Hematopoietic multipotent progenitor cell treated with erythropoietin and hydrocortisone succinate and interleukin-3 and kit ligand, for 8 days (in vitro differentiated cells): ENCODE measurements at regions not wholly inside any gene's neighbourhood (a gene's known extent, or its start where the extent isn't known, plus 50 kb on each side); places are given as distances from the start of the nearest gene placed in this dataset.
"Not testable (repeated sequence)": the region's sequence is repeated elsewhere in the genome, so short reads cannot be mapped to it uniquely, and the experiment has no call there.

ENCODE experiments used
- DNase-seq: peaks from one replicate; pipeline ENCODE4 v3.0.0-alpha.2; 2015

DNA sequence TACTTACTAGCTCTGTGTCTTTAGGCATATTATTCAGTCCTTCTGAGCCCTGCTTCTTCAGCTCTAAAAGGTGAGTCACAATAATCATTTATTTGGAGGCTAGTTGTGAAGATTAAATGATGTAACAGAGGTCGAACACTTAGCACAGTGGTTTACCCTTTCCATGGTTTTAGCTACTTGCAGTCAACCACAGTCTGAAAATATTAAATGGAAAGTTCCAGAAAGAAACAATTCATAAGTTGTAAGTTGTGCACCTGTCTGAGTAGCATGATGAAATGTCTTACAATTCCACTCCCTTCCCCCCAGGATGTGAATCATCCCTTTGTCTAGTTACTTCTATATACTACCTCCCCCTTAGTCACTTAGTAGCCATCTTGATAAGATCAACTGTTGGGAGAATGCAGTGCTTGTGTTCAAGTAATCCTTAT lies 217.6 kb upstream of the THUMPD2 start:
- DNase-seq, result no peak

DNA sequence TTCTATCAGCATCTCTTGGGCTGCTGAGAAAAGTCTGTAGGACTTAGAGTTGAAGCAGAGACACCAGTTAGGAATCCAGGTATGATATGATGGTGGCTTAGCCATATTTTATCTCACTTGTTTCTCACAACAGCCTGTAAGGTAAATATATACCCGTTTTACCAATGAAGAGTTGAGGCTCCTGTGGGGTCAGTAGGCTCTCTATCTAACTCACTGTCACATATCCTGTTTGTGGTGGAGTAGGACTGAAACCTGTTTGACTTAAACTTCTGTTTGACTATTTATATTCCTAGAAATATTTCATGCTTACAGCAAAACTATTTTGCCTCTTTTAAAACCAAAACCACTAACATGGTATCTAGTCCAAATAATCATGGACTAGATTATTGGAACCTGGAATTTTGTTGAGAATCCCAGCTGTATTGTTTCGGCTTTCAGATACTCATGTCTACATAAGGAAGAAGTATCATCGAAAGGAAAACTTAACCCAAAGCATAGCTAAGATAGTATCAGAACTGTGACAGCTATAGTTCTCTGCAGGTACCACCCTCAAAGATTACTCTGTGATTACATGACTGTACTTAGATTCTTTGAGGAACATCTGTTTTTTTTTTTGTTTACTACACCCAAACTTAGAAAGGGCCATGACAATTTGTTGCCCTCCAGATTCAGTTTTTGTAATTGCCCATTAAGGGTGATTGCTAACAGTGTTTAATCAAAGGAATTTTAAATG lies 216.1 kb upstream of the THUMPD2 start:
- no peak for DNase-seq

DNA sequence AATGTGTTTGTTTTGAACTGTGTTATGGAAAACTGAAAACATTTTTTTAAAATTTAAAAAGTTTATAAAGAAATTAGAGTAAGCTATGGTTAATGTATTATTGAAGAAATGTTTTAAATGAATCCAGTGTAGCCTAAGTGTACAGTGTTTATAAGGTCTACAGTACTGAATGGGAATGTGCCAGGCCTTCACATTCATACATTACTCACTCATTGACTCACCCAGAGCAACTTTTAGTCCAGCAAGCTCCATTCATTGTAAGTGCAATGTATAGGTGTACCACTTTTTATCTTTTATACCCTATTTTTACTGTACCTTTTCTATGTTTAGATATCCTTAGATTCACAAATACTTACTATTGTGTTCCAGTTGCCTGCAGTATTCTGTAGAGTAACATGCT lies 215.1 kb upstream of the THUMPD2 start:
- no peak for DNase-seq

DNA sequence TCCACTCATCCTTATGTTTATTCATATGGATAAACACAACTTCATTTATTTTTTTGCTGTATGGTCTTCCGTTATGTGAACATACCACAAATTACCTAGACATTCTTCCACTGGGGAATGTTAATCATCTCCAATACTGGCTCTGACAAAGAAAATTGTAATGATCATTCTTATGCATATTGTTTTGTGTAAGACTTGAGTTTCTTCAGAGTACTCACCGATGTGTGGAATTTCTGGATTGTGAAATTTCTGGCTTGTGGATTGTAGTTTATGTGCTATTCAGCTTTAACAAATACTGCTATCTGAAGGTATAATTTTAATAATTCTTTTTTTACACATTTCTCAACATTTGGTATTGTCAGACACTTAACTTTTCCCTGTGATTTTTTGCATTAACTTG lies 212.2 kb upstream of the THUMPD2 start:
- no peak for DNase-seq

DNA sequence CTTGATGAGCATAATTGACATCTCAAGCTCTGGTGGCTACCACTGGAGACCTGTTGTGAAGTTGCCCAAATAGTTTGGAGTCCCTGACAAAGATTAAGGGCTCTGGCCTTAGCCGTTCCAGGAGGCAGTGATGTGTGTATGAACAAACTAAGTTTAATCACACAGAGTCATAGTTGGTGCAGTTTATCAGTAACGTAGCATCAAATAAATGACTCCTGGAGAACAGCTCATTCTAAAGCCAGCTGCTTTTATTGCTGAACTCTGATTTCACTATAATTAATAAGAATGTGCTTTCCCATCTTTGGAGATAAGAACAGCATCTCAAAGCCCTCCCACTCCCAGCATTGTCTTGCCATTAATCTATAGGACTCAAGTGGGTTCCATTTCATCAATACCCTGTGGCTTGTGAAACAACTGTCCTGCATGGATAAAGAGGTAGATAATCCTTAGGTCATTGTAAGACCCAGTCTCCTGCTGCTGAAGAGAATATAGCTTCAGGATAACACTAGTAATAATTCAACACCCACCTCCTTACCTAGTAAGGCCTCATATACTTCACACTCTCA lies 211.4 kb upstream of the THUMPD2 start:
- no peak for DNase-seq

DNA sequence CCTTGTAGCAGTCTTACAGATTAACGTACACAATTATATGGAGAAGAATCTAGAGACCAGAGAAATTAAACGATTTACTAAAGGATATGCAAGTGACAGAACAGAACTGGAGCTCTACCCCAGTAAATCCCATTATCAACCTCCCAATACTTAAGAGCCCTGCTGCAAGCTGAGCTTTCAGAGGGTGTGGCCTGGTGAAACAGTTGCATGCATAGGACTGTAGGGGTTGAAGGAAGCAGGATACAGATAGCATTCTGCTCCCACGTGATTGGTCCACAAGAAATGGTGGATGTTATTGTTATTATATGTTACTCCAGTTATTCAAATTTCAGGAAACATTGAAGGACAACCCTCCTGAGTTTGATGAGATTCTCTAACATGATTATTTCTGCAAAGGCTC lies 210.8 kb upstream of the THUMPD2 start:
- no peak for DNase-seq

DNA sequence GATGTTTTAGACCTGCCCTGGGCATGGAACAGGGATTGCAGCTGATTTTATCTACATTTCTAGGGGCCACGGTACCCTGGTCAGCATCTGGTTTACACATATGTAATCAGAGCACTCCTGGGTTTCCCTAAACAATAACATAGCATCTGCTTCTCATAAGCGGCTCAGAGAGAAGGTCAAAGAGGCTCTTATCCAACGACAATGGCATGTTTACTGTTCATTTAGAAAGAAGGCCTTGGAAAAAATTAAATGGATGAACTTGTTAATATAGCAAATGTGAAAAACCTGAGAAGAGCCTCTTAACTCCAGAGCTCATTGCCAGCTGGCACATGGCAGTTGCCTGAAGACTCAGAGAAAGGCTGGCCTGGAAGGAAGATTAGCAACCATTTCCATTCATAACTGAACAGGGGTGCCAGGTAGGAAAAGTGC lies 202.8 kb upstream of the THUMPD2 start:
- no peak for DNase-seq

DNA sequence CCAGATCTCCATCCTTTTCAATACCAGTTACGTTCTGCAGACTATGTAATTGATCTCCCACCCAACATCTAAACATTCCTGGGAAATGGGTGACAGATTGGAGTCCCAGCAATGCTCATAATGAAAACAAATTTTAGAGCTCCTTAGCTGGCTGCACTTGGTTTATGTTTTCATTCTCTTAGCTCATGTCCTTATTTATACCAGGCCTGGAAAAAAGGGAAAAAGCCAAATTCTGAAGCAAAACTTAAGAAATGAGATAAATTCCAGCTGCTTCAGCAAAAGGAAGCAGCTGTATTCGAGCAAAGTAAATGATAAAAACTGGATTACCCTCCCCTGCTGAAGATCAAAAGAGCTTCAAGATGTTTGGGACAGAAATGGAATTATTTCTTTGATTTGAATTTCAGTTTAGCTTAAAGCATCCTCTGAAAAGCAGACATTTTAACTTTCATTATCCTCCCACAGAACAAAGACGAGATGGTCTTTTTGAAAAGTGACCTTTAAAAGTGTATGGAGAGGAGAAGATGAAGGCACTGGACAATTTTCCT lies 196.5 kb upstream of the THUMPD2 start:
- no peak for DNase-seq

DNA sequence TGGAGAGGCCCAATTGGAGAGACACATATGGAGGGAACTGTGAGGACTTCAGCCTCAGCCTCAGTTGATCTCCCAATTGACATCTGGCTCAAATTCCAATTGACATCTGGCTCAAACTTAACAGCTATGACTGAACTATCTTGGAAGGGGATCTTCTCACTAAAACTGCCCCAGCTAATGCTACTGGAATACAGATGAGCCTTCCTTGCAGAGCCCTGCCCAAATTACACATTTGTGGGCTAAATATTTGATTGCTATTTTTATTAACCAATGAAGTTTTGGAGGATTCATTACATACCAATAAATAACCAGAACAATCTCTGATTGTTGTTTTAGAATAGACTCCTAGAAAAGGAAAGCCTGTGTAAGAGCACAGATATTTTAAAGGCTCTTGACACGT lies 189.0 kb upstream of the THUMPD2 start:
- DNase-seq, result no peak

DNA sequence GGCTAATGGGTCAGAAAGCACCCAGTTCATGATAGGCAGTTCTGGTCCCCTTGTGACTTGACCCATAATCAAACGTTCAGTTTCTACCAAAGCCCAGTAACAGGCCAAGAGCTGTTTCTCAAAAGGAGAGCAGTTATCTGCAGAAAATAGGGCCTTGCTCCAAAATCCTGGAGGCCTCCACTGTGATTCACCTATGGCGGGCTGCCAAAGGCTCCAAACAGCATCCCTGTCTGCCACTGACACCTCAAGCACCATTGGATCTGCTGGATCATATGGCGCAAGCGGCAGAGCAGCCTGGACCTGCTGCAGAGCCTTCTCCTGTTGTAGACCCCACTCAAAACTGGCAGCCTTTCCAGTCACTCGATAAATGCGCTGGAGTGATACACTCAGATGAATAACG lies 181.6 kb upstream of the THUMPD2 start:
- not testable (repeated sequence) for DNase-seq

DNA sequence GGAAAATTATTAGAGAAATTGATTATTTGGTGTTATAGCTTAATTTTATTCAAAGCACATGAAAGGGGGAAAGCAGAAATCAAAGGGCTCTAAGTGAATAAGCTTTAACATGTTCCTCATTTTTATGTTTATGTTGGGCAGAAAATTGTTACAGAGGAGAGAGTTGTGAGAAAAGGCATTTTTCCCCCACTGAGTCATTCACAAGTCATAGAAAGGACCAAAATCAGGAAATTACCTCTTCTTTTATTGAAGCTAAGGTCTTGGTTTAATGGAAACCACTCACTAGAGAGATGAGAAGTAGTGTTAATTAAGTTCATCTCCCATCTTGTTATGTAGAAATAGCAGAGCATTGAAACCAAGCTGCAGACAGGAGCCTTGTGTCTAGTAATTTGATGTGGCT lies 175.3 kb upstream of the THUMPD2 start:
- DNase-seq, result no peak

DNA sequence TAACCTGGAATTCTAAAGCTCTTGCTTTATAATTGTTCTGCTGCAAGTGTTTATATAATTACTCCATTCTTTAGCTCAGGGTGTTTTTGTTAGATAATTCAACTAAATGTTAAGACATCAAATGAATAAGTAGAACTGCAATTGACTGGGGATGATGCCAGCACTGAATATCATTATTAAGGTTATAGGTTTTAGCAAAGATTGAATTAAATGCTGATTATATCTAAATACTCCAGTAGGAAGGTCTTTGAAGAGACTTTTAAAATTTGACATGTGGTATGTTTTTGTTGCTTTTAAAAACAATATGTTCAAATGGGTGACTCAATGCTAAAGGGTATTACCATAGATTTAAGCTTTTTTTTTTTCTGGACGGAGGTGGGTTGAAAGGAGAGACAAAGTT lies 170.1 kb upstream of the THUMPD2 start:
- DNase-seq, result no peak

DNA sequence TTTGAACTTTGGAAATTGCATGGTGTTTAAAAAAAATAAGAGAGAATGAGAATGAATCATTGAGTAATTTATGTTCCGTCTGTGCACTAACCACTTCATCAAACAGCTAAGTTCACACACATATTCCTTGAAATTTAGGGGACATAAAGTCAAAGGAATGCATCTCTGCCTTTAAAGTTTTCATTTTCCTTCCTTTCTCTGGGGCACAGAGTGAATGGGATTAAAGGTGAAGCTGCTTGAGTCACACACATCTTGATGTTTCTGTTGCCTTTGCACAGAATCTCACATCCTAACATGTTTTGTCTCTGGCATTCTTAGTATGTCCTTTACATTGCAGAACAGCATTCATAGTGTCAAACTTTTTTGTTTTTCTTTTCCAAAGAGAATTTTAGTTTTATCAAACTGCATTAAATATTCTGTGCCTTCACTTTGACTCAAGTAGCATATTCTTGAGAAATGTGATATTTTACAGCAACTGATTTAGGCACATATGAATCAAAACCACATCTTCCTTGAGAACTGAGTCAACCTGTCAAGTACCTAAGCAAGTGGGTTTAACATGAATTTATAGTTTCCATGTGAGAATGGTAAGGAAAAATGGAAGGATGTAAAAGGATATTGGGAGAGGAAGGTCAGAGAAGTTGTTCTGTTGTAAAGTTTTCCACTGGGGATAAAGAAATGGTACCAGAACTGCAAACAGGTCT lies 169.1 kb upstream of the THUMPD2 start:
- no peak for DNase-seq

DNA sequence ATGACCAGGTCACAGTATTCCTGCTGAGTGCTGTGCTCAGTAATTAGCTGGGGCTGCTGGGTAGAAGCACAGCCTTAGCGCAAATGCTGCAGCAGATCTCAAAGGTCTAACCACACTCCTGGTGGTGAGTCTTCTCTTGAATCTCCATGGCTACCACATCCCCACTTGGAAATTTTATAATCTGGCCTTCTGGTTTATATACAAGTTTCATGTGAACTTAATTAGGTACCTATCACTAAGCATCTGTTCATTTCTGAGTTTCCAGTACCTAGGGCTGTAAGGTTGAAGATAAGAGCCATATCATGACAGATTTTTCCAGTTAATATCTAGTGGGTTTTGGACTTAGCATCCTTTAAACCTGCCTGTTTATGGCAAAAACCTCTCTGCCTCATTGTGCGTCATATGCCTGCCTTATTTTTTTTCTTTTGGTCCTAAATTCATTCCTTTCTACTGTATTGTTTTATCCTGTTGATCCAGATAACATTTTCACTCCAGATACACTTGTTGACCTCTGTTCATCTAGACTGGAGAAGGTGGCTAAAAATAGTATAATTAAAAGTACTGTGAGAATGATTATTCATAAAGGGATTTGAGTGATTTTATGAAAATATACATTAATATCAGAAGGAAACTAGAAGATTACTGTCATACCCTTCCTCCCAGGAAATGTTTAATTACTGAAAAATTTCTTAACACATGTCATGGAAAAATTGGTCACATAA lies 168.4 kb upstream of the THUMPD2 start:
- DNase-seq, result no peak

DNA sequence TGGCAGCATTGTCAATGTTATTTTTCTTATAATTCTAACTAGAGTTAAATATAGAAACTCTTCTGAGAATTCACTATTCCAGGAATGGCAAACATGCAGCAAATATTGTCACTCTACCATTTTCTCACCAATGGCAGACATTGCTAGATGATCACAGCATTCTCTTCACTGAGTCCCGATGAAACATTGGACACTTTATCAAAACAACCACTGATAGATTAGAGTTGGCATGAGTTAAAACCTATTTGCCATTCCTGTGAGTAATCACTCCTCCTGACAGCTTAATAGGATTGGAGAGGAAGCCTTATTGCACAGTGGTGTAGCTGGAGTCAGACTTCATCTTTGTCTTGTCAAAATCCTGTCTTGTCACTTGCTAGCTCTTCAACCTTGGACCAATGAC lies 163.9 kb upstream of the THUMPD2 start:
- DNase-seq, result no peak

DNA sequence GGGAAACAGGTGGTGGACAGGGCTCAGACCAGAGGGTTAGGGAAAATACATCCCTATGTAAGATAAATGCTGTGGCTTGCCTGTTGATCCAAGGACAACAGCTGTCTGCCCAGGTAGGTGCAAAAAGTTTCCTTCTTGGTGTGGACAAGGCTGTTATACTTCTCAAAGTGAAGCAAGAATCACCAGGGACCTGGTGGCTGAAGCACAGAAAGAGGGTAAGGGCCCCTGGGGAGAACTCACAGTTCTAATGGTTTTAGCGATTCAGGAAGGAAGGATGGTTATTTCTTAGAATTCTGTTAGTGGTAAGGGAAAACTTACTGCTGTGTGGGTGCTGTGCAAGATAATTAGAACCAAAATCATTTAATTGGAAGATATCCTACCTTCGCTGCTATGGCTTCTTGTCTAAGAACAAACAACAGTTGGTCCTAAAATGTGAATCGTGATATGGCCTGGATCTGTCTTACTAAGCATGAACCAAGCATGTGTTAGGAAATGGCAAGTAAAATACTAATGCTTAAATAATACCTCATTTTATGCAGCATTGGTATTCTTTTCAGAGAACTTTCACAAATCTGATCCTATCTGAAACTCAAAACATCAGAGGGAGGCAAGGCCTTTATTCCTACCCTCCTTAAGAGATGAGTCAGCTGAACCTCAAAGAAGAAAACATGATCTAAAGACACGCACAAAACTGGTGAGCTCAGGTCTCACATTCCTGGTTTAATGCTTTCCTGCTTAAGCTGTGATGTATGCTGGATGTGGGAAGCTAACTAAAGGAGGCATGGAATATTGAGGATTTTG lies 159.2 kb upstream of the THUMPD2 start:
- DNase-seq, result no peak

DNA sequence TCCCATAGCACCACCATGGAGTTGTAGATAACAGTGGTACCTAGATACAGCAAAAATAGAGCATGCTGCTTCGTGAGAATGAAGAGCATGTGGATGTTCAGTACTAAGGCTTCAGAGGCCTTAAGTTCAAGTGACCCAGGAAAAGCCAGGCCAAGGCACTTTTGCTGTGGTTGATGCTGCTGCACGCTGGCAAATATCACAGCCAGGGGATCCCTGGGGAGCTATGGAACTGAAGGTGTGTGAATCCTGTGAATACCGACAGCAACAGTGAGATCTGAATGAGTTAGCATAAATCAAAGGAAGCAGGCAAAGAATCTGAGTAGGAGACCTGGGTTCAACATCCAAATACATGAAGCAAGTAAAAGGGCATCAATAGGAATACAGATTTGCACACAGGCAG lies 158.6 kb upstream of the THUMPD2 start:
- no peak for DNase-seq

DNA sequence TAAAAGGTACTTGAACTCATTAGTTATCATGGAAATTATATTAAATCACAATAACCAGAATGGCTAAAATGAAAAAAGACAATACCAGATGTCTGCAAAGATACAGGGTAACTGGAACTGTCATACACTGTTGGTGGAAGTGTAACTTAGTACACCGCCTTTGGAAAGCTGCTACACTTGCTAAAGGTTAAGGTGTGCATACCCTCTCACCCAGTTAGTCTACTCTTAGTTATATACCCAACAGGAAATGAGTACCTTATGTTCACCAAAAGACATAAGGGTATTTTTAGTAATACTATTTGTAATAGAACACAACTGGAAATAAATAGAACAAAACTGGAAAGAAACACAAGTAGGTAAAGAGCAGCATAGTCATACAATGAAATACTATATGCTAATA lies 155.8 kb upstream of the THUMPD2 start:
- no peak for DNase-seq

DNA sequence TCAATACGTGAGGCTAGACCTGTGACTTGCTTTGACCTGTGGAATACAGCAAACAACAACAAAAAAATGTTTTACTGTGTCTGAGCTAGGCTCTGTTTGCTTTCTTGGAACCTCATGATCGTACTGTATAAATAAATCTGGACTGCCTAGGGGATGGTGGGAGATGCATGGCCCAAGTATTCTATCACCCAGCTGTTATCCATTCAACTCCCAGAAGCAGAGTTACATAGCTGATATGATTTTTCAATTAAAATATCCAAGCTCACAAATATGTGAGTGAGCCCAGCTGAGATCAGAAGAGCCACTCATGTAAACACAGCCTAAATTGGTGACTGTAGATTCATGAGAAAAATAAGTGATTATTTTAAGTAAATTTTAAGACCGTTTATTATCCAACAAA lies 154.1 kb upstream of the THUMPD2 start:
- DNase-seq, result no peak

DNA sequence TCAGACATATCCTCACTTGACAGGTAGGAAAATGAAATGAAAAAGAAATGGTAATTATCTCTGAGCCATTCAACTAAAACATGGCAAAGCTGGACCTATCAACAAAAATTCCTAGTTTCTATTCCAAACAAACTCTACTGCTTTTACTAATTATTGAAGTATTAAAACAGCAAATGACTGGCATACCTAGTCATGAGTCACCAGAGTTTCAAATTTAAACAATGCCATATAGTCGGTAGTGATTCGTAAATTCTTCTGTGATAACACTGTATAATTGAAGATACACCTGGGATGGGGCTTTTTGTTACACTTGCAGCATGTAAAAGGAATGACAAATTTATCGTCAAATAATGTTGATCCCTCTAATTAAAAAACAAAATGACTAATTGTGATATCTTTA lies 153.1 kb upstream of the THUMPD2 start:
- DNase-seq, result no peak

DNA sequence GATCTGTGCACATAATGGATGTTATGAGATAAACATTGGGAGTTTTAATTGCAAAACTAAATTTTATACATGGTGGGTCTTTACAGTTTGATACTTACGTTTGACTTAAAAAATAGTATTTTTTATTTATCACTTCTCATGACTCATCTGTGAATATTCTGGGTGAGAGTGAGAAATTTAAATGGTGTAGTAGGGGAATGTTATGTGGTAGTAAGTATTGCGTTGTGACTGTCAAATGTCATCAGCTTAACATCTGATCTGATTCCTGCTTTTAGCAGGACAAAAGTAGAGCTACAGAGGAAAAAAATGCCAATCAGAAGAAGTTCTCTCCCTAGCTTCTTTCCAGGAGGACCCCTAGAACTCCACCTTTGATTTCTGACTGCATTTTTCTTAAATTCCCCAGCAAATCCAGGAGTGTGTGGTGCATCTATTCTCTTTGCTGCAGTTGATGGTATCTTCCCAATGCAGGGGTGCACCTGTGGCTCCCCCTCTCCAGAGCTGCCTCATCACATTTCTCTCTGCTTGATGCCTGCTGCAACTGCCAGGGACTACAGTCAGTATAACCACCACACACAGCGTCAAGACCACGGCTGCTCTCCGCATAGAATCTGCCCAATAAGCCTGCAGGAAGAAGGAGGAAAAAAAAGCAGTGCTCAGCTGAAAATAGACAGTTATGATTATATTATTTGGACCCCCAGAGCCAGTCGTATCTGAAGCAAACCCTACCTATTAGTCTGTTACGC lies 151.3 kb upstream of the THUMPD2 start:
- no peak for DNase-seq

DNA sequence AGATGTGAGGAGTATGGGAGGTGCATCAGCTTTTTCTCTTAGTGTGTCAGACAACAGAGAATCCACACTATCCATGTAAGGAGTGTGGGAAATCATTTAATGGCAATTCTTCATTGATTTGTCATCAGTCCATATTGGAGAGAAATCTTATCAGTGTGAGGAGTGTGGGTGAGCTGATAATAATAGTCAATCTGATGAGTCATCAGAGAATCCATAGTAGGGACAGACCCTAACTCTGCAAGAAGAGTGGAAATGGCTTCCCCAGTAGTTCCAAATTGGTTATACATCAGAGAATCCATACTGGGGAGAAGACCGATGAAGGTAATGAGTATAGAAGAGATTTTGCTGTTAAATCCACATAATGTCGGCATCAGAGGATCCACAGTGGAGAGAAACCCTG lies 150.5 kb upstream of the THUMPD2 start:
- no peak for DNase-seq
